GM20431 (cell line): ENCODE measurements at regions not wholly inside any gene's neighbourhood (a gene's known extent, or its start where the extent isn't known, plus 50 kb on each side); places are given as distances from the start of the nearest gene placed in this dataset.

Source experiments
- in situ Hi-C: fragments of 300-500 bp; cut with MseI, MboI; formaldehyde crosslinking; loops from one replicate; pipeline ENCODE4 v1.15.0; 2020; ENCODE audit warnings: low sequenced_read_pairs; ENCODE audit not compliant: unreplicated experiment

- in situ Hi-C loops = no loop called here
Observed at GRCh38 chr14:71729596-71729995, 202.6 kb upstream of the RGS6 start.

- in situ Hi-C loops = no loop called here
Observed at GRCh38 chr14:71730471-71730870, 201.8 kb upstream of the RGS6 start.

GRCh38 chr14:71731096-71731495 lies 201.1 kb upstream of the RGS6 start:
- in situ Hi-C loops = no loop called here

GRCh38 chr14:71733210-71733883 lies 198.9 kb upstream of the RGS6 start:
- in situ Hi-C loops = no loop called here

GRCh38 chr14:71734076-71734475 lies 198.2 kb upstream of the RGS6 start:
- in situ Hi-C loops = no loop called here

- in situ Hi-C loops = no loop called here
Observed at GRCh38 chr14:71734885-71735284, 197.3 kb upstream of the RGS6 start.

GRCh38 chr14:71737760-71738159 lies 194.5 kb upstream of the RGS6 start:
- in situ Hi-C loops = no loop called here

GRCh38 chr14:71739273-71739990 lies 192.8 kb upstream of the RGS6 start:
- in situ Hi-C loops = no loop called here

- in situ Hi-C loops = no loop called here
Observed at GRCh38 chr14:71741241-71741640, 191.0 kb upstream of the RGS6 start.

- in situ Hi-C loops = no loop called here
Observed at GRCh38 chr14:71742485-71742884, 189.7 kb upstream of the RGS6 start.

GRCh38 chr14:71745072-71745471 lies 187.2 kb upstream of the RGS6 start:
- in situ Hi-C loops = no loop called here

GRCh38 chr14:71748196-71748595 lies 184.0 kb upstream of the RGS6 start:
- in situ Hi-C loops = no loop called here

GRCh38 chr14:71749613-71750238 lies 182.5 kb upstream of the RGS6 start:
- in situ Hi-C loops = loop anchor here (10.0 kb wide), 1 partner anchor 615 kb away; no protein-coding TSS in a partner anchor

GRCh38 chr14:71751264-71751663 lies 181.0 kb upstream of the RGS6 start:
- in situ Hi-C loops = loop anchor here (10.0 kb wide), 1 partner anchor 616 kb away; no protein-coding TSS in a partner anchor

- in situ Hi-C loops = loop anchor here (10.0 kb wide), 1 partner anchor 617 kb away; no protein-coding TSS in a partner anchor
Observed at GRCh38 chr14:71752111-71752738, 180.0 kb upstream of the RGS6 start.

GRCh38 chr14:71753126-71753830 lies 179.0 kb upstream of the RGS6 start:
- in situ Hi-C loops = loop anchor here (10.0 kb wide), 1 partner anchor 618 kb away; no protein-coding TSS in a partner anchor

GRCh38 chr14:71753976-71754375 lies 178.3 kb upstream of the RGS6 start:
- in situ Hi-C loops = loop anchor here (10.0 kb wide), 1 partner anchor 619 kb away; no protein-coding TSS in a partner anchor

- in situ Hi-C loops = loop anchor here (10.0 kb wide), 1 partner anchor 620 kb away; no protein-coding TSS in a partner anchor
Observed at GRCh38 chr14:71754422-71755095, 177.7 kb upstream of the RGS6 start.
